ENCODE measurements at regions not wholly inside any gene's neighbourhood (a gene's known extent, or its start where the extent isn't known, plus 50 kb on each side); places are given as distances from the start of the nearest gene placed in this dataset.

DNA sequence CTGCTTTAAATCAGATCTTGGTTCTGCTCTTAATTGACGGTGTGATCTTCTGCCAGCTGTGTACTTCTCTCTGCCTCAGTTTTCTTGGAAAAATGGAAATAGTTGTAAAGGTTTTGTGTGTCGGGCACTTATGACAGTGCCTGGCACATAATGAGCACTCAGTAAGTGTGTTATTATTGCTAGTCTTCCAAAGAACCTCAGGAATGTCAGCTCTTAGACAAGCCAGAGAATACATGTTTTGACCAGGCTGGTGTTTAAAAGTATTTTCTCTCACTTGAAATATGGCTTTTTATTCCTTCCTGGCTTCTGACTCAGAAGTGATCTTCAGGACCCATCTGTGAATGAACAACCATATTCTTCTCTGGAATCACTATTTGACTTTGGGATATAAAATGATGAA lies 304.1 kb downstream of the SNAPC1 start:
- Mint-ChIP-seq H3K36me3 (no peaks in the 10 kb centered on the region), H3K9me3 (no peaks in the 10 kb centered on the region), H3K27ac (no peak overlapping the region), H3K4me1 (no peaks in the 10 kb centered on the region), H3K27me3 (no peaks in the 10 kb centered on the region), H3K4me3 (no peak overlapping the region)
- no peak for DNase-seq

DNA sequence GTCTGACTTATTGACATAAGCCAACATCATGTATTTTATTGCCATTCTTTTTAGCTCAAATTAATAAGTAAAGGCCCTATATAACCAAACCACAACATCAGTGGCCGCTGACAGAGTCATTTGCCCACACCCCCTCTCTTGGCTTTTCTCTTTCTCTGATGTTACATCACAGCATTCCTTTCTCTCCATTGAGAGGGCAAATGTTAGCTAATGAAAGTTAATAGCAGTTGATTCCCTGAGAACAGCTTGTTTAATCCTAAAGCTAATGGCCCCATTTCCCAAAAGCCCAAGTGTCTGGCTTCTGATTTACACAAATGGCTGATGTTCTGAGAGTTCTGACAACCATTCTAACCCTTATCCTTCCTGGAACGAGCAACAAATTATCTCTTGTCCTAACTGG lies 308.8 kb downstream of the SNAPC1 start:
- Mint-ChIP-seq H3K4me1 (no peaks in the 10 kb centered on the region), H3K36me3 (no peaks in the 10 kb centered on the region), H3K27me3 (no peaks in the 10 kb centered on the region)

DNA sequence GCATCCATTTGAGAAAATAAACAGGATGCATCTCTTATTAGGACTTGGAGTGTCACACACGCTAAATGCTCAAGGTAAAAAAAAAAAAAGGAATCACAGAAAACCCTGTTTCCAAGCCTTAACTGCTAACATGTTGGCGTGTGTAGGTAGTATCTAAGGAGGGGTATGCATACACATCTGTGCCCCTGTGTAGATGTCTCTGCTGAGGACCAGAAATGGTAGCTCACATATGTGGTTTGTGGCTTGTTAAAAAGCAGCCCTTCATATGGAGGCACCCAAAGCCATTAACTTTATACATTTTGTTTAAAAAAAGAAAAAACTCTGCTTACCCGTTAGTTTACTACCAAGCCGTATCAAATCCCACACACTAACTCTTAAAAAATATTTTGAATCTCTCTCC lies 314.1 kb downstream of the SNAPC1 start:
- no peaks in the 10 kb centered on the region for H3K36me3 Mint-ChIP-seq

More for the DNA sequence above, 308.8 kb downstream of the SNAPC1 start:
- no peak overlapping the region for H3K4me3 Mint-ChIP-seq
- DNase-seq = no peak
- no peak overlapping the region for H3K27ac Mint-ChIP-seq
- no peaks in the 10 kb centered on the region for H3K9me3 Mint-ChIP-seq

DNA sequence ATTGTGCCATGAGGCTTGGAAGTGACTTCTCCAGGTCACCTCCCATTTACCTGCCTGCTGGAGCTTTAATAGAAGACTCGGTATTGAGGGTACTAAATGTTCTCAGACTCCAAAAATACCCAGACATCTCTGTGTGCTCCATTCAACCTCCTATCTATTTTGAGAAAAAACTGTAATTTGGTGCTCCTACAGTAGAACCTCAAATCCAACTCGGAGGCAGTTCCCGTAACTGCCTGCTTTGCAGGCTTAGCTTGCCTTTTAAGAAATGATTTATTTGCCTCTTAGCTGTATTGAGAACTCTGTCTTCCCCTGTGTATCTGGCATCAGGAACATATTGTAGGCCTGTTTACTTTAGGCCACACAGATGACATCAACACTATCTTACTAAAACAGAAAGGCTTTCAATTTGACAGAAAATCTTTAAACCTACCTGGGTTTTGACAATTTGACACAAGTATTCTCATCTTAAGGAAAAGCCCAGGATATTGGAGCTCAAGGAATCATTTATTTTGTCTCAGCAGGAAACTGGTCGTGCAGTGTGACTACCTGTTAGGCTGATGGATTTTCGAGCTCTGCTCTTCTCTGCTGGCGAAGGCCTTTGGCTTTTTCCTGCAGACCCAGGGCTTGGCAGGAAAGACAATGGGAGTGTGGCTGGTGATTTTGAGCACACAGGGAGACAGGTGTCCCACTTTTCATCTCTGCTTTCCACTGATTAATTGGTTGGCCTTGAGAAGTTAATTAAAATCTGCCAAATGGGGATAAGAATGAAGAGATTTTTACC lies 314.8 kb downstream of the SNAPC1 start:
- H3K4me3 Mint-ChIP-seq = no peak overlapping the region
- no peaks in the 10 kb centered on the region for H3K27me3 Mint-ChIP-seq
- no peaks in the 10 kb centered on the region for H3K36me3 Mint-ChIP-seq
- DNase-seq = no peak
- peak overlapping the region; percentile 8 for H3K27ac Mint-ChIP-seq
- no peaks in the 10 kb centered on the region for H3K9me3 Mint-ChIP-seq
- peaks cover 29% of the 10 kb centered on the region for H3K4me1 Mint-ChIP-seq

More for the DNA sequence above, 314.1 kb downstream of the SNAPC1 start:
- Mint-ChIP-seq H3K4me1 (peaks cover 25% of the 10 kb centered on the region), H3K27me3 (no peaks in the 10 kb centered on the region), H3K9me3 (no peaks in the 10 kb centered on the region), H3K4me3 (no peak overlapping the region), H3K27ac (no peak overlapping the region)
- DNase-seq = no peak

DNA sequence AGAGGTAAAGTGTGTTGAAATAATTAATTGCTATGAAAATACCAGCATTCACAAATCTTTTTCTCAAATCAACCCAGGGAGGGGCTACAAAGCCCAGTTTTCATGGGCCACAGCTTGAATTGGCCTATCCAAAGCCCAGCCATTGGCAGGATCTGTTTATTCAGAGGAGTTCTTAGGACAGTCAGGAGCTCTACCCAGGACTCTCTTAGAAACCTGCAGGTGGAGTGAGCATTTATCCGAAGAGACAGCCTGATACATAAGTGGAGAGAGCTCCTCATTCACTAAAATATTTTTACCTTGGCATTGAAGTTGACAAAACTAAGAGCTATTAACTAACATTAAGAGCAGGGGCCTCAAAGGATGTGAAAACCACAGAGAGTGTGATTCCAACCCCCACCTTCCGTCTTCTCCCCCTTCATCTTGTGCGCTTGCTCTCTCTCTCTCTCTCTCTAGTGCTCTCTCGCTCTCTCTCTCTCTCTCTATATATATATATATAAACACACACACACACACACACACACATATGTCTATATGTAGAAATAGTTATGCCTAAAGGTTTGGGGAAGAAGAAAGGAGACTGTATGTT lies 315.5 kb downstream of the SNAPC1 start:
- no peaks in the 10 kb centered on the region for H3K9me3 Mint-ChIP-seq
- H3K27me3 Mint-ChIP-seq = no peaks in the 10 kb centered on the region
- H3K27ac Mint-ChIP-seq = no peak overlapping the region
- H3K36me3 Mint-ChIP-seq = no peaks in the 10 kb centered on the region
- H3K4me3 Mint-ChIP-seq = peak overlapping the region; percentile 19
- peak; percentile 14 for DNase-seq
- peaks cover 33% of the 10 kb centered on the region for H3K4me1 Mint-ChIP-seq

DNA sequence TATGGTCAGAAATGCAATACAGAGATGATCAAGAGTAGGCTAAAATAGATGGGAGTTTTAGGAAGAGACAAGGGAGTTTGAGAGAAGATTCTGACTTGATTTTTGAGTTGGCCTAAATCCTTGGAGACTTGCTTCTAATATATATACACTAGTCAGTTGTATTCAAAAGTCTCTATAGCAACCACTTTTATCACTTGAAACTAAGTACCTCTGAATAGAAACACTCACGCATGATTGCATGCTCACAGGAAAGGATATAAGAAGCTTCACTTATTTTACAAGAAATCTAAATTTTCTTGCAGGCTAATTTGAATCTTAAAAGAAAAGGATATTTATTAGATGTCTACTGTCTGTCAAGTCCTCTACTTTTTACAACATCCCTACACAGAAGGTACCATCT lies 316.8 kb downstream of the SNAPC1 start:
- Mint-ChIP-seq H3K27me3 (no peaks in the 10 kb centered on the region), H3K36me3 (no peaks in the 10 kb centered on the region), H3K9me3 (no peaks in the 10 kb centered on the region), H3K4me1 (peaks cover 33% of the 10 kb centered on the region), H3K4me3 (no peak overlapping the region), H3K27ac (no peak overlapping the region)
- no peak for DNase-seq

DNA sequence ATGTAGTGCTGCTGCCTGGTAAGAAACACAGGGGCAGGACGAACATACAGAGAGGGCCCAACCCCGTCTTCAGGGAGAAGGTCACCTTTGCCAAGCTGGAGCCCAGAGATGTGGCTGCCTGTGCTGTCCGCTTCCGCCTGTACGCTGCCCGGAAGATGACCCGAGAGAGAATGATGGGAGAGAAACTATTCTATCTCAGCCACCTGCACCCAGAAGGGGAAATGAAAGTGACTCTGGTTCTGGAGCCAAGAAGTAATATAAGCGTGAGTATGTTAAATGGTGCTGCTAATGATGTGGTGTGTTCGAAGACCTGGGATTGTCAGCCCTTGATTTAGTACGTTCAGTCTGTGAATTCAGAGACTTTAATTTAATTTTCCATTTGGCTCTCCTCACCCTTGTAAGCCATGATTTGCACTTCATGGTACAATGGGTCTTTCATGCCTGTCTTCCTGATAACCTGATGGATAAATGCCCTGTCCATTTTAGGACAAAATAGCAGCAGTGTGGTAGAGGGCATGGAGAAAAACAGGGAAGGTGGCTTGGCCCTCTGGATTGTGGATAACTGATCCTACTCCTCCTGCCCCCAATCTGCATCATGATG lies 318.9 kb downstream of the SNAPC1 start:
- DNase-seq = no peak
- peaks cover 8% of the 10 kb centered on the region for H3K9me3 Mint-ChIP-seq
- no peaks in the 10 kb centered on the region for H3K36me3 Mint-ChIP-seq
- H3K4me1 Mint-ChIP-seq = peaks cover 33% of the 10 kb centered on the region
- no peak overlapping the region for H3K4me3 Mint-ChIP-seq
- H3K27me3 Mint-ChIP-seq = no peaks in the 10 kb centered on the region
- H3K27ac Mint-ChIP-seq = no peak overlapping the region

DNA sequence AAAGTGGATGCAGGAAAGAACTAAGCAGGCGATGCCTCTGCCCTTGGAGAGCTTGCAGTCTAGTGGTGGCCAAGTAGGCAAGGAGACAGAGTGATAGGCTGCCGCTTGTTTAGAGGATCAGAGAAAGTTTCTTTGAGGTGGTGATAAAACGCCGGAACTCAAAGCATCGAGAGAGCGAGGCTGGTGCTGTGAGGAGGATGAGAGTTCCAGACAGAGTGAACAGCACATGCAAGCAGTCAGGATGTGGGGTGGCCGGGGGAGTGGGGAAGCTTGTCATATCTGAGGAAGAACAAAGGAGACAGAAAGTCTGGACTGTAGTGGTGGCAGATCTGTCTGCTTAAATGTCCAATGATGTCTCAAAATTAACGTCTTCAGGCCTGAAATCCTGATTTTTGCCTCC lies 319.7 kb downstream of the SNAPC1 start:
- Mint-ChIP-seq H3K27me3 (no peaks in the 10 kb centered on the region), H3K4me1 (peaks cover 28% of the 10 kb centered on the region), H3K4me3 (no peak overlapping the region), H3K9me3 (peaks cover 8% of the 10 kb centered on the region), H3K27ac (no peak overlapping the region), H3K36me3 (no peaks in the 10 kb centered on the region)
- no peak for DNase-seq

DNA sequence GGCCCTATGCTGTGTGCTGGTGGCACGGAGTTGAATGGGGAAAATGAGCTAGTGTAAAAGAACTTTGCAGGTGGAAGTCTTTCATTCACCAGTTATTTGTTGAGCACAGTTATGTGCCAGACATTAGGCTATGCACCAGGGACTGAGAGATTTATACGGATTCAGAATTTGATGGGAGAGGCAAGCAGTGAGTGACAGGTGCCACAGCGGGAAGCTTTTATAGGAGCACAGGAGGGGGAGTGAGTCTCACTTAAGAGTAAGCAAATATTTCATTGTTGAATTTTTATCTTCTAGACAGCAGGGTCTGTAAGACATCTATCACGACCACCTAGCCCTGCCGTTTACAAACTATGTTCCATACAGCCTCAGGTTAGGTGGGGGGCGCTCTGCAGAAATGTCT lies 320.6 kb downstream of the SNAPC1 start:
- DNase-seq = no peak
- Mint-ChIP-seq H3K27ac (no peak overlapping the region), H3K36me3 (no peaks in the 10 kb centered on the region), H3K4me3 (no peak overlapping the region), H3K9me3 (peaks cover 8% of the 10 kb centered on the region), H3K27me3 (no peaks in the 10 kb centered on the region), H3K4me1 (peaks cover 19% of the 10 kb centered on the region)

DNA sequence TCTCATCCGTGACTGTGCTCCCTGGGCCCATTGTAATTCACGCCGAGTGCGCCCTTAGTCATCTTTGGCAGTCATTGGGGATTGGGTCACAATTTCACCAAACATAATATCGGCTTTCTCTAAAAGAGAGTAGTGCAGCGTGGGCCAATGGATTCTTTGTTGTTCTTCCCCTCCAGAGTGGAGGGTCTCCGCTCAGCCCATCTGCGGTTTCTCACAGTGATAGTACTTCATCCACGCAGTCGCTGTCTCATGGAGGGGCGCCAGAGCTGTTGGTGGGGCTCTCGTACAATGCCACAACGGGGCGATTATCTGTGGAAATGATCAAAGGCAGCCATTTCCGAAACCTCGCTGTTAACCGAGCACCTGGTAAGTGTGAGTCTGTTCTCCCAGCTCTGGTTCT lies 321.8 kb downstream of the SNAPC1 start:
- Mint-ChIP-seq H3K4me3 (no peak overlapping the region), H3K27me3 (no peaks in the 10 kb centered on the region), H3K9me3 (peaks cover 8% of the 10 kb centered on the region), H3K36me3 (no peaks in the 10 kb centered on the region), H3K27ac (no peak overlapping the region), H3K4me1 (peaks cover 9% of the 10 kb centered on the region)
- DNase-seq = no peak

DNA sequence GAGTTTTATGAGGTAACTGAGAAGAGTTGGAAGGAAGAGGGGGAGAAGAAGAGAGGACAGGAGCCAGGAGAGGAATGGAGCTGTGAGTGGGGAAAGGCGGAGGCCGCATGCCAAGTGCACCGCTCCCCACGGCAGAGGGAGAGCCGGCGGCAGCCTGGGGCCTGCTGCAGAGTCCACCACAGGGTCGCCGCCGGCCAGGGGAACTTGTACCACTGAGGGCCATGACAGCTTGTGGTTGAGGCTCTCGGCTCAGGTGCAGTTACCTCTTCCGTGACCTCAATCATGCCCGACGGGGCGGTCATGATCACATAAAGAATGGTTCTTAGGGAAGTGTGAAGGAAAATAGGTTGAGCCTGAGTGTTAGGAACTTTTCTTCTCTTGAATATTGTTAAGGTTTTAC lies 325.0 kb downstream of the SNAPC1 start:
- no peak overlapping the region for H3K27ac Mint-ChIP-seq
- peaks cover 2% of the 10 kb centered on the region for H3K4me1 Mint-ChIP-seq
- peaks cover 8% of the 10 kb centered on the region for H3K9me3 Mint-ChIP-seq
- no peaks in the 10 kb centered on the region for H3K36me3 Mint-ChIP-seq
- H3K4me3 Mint-ChIP-seq = no peak overlapping the region
- DNase-seq = no peak
- H3K27me3 Mint-ChIP-seq = peaks cover 5% of the 10 kb centered on the region

DNA sequence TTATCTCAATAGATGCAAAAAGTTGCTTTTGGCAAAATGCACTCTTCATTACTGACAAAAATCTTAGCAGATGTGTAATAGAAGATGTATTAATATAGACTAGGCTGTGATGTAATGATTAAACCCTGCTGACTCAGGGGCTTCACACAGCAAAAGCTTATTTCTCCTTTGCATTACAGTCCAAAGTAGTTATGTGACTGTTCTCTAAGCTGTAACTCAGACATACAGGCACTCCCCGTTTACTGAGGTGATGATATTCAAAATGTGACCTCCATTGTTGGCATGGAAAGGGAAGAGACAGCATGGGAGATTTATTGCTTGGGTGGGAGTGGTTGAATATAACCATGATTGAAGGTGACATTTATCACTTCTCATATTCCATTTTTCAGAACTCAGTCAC lies 331.5 kb downstream of the SNAPC1 start:
- H3K36me3 Mint-ChIP-seq = no peaks in the 10 kb centered on the region
- no peaks in the 10 kb centered on the region for H3K9me3 Mint-ChIP-seq
- no peak overlapping the region for H3K27ac Mint-ChIP-seq
- no peak for DNase-seq
- H3K4me1 Mint-ChIP-seq = no peaks in the 10 kb centered on the region
- no peak overlapping the region for H3K4me3 Mint-ChIP-seq
- H3K27me3 Mint-ChIP-seq = peaks cover 14% of the 10 kb centered on the region

DNA sequence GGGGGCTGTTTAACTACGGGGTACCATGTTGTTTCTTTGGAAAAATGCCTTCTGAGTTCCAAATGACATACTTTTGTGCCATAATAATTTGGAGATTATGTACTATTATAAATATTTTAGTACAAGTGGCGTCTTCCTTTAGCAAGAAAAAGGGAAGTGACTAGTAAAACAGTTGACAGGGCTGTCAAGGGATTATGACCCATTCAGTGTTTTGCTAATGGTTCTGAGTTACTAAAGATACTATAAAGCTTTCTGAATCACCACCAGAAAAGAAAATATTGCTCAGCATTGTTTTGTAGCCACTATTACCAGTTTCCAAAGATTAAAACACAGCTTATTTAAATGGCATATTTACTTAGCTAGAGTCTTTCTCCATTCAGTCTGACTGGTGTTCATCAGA lies 334.9 kb downstream of the SNAPC1 start:
- Mint-ChIP-seq H3K4me1 (no peaks in the 10 kb centered on the region), H3K27me3 (peaks cover 9% of the 10 kb centered on the region), H3K36me3 (no peaks in the 10 kb centered on the region), H3K9me3 (no peaks in the 10 kb centered on the region), H3K4me3 (no peak overlapping the region), H3K27ac (no peak overlapping the region)
- no peak for DNase-seq

DNA sequence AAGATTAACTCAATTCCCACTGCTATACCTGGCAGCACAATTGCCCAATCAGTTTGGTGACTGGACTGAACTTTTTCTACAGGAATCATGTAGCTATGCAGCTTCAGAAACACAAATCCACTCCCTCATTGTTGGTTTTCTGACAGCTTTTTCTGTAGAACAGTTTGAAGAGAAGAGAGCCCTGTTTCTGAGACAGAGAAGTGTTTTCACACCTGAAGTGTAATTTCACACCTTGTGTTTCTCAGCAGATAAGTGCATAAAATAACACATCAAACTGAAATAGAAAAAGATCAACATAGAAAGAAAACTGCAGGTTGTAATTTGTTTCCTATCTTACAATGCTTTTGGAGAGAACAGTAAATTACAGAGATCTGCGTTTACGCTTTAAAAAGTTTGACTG lies 335.6 kb downstream of the SNAPC1 start:
- no peak for DNase-seq
- no peaks in the 10 kb centered on the region for H3K9me3 Mint-ChIP-seq
- H3K27me3 Mint-ChIP-seq = peaks cover 5% of the 10 kb centered on the region
- no peaks in the 10 kb centered on the region for H3K36me3 Mint-ChIP-seq
- no peak overlapping the region for H3K4me3 Mint-ChIP-seq
- no peak overlapping the region for H3K27ac Mint-ChIP-seq
- no peaks in the 10 kb centered on the region for H3K4me1 Mint-ChIP-seq

DNA sequence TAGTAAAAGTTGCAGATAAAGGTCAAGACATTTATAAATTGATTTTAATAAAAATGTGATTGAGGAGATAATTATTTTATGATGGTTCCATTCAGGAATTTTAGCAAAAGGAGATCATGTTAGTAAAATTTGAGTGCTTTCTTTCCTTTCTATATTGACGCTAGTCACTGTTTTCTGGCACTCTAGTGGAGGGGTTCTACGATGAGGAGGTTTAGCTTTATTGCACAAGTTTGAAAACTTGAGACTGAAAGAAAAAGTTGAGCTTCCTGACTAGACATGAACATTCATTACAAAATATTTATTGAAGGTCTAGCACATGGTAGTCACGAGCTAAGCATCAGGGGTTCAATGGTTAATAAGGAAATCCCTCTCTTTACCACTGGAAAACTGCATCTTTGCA lies 336.1 kb downstream of the SNAPC1 start:
- H3K4me1 Mint-ChIP-seq = no peaks in the 10 kb centered on the region
- no peak for DNase-seq

DNA sequence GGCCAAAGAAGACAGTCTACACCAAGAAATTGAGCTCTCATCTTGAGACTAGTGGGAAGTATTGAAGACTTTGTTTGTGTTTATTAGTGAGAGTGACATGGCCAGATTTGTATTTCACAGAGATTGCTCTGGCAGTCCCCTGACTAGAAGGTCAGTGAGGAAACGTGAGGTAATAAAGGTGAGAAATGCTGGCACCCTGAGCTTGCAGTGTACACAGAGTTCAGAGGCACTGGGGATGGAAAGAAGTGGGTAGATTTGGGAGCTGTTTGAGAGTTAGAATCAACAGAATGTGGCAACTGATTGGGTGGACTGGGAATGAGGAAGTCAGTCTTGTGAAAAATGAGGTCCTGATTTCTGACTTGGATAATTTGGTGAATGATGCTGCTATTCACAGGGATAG lies 336.9 kb downstream of the SNAPC1 start:
- Mint-ChIP-seq H3K4me1 (no peaks in the 10 kb centered on the region), H3K27me3 (peaks cover 9% of the 10 kb centered on the region), H3K4me3 (no peak overlapping the region), H3K9me3 (no peaks in the 10 kb centered on the region), H3K36me3 (no peaks in the 10 kb centered on the region), H3K27ac (no peak overlapping the region)
- DNase-seq = no peak

More for the DNA sequence above, 336.1 kb downstream of the SNAPC1 start:
- peaks cover 6% of the 10 kb centered on the region for H3K27me3 Mint-ChIP-seq
- no peak overlapping the region for H3K27ac Mint-ChIP-seq
- no peak overlapping the region for H3K4me3 Mint-ChIP-seq
- H3K36me3 Mint-ChIP-seq = no peaks in the 10 kb centered on the region
- H3K9me3 Mint-ChIP-seq = no peaks in the 10 kb centered on the region

All from activated naive CD8-positive, alpha-beta T cell treated with anti-CD3 and anti-CD28 coated beads for 36 hours (primary cell).